ENCODE measurements at regions not wholly inside any gene's neighbourhood (a gene's known extent, or its start where the extent isn't known, plus 50 kb on each side); places are given as distances from the start of the nearest gene placed in this dataset.
"Not testable (repeated sequence)": the region's sequence is repeated elsewhere in the genome, so short reads cannot be mapped to it uniquely, and the experiment has no call there.

- DNase-seq (ENCODE audit: low read depth in 1 of 2, low spot score in 1 of 2), result no peak
Observed at GRCh38 chr10:3281941-3282673, 109.5 kb upstream of the PITRM1 start.

GRCh38 chr10:3278771-3279170 is 106.2 kb upstream of the PITRM1 start:
- DNase-seq (ENCODE audit: low read depth in 1 of 2, low spot score in 1 of 2), result no peak

DNA sequence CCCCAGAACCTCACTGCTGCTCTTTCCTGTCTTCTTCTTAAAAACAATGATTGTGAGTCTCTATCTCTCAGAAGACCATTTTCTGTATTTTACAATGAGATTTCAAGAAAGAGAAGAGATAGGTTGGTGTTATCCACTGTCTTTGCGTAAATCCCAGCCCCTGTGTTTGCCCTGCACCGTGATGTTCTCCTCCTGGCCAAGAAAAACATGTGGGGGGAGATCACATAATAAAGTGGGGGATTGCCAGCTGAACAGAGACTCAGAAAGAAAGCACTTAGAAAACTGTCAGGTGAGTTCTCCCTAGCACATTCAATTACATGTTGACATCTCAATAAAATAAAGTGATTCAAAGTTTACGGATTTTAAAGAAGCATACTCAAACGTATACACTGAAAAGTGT is 105.0 kb upstream of the PITRM1 start:
- no peak for DNase-seq (ENCODE audit: low read depth in 1 of 2, low spot score in 1 of 2)

DNA sequence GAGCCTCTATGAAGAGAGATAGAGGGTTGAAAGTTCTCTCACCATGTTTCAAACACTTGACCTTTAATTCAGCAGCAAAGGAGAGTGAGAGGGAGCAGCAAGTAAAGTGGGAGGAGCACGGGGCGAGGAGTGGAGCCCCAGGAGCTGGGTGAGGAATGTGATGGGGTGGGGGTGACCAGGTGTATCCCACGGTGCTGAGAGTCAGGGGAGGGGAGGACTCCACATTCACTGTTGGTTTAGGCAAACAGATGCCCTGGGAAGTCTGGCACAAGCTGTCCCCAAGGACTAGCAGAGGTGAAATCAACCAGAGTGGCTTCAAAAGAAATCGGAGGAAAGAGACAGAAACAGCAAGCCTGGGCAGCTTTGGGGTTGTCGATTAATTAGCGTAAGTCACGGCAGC is 101.8 kb upstream of the PITRM1 start:
- DNase-seq (ENCODE audit: low read depth in 1 of 2, low spot score in 1 of 2), result no peak

DNA sequence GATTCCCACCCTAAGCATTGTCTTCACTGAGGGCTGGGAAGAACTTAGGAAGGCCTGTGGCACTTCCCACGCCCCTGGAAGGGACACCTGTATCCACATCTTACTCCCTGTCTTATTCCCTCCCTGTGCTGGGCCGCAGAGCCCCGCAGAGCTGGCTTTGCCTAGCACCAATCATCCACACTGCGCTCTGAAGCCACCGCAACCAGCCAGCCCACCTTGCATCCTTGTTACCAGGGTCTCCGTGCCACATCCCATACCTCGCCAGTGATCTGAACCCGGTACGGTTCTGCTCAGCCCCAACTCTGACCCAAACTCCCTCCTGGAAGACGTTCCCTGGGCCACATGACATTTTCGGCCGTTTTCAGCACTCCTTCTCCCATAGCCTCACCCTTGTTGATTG is 101.4 kb upstream of the PITRM1 start:
- DNase-seq (ENCODE audit: low read depth in 1 of 2, low spot score in 1 of 2), result no peak

GRCh38 chr10:3272300-3272699 is 99.7 kb upstream of the PITRM1 start:
- no peak for DNase-seq (ENCODE audit: low read depth in 1 of 2, low spot score in 1 of 2)

- DNase-seq (ENCODE audit: low read depth in 1 of 2, low spot score in 1 of 2), result no peak
Observed at GRCh38 chr10:3271354-3272115, 99.0 kb upstream of the PITRM1 start.

DNA sequence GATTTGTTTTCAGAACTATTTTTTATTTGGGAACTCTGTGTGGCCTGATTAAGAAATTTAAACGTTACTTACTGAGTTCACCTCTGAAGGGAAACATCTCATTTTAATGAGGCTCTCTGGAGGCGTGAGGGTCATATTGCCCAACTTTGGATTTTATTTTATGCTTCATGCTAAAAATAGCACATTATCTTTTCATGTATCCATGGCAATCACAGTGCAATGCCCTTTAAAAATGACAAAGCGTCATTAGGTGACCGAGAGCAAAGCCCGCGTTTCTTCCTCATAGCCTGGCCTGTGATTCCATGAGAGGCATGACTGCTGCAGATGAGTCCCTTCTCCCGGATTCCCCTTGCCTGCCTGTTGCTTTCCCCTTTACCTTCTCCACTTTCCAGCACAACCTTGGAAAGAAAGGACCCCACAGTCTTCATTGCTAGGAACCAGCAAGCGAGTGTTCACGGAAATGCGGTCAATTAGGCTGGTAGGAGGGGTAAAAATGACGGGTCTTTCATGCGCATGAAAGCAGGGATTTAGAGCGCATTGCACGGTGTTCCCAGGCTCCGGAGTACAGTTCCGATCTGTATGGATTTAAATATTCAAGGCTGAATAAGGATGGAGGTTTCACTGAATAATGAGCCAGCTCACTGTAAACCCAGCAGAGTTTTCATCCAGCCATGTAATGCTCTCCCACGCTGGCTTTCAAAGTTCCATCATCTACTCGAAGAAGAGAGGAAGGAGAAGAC is 98.2 kb upstream of the PITRM1 start:
- no peak for DNase-seq (ENCODE audit: low read depth in 1 of 2, low spot score in 1 of 2)

DNA sequence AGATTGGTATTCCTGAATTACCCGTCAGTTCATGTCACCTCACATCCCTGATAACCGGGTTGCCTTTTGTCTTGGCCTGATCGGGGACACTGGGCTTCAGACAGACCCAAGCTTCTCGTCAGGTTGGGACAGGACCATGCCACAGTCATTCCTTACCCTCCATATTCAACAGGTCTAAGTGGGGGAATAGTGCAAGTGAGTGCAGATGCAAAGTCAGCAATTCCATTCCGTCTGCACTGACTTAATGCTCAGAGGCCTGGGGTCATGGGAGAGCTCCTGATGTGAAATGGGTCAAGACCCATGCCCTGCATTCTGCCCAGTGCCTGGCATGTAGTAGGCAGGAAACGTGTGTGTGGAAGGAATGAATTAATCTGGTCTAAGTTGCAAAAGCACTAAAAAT is 95.4 kb upstream of the PITRM1 start:
- no peak for DNase-seq (ENCODE audit: low read depth in 1 of 2, low spot score in 1 of 2)

- no peak for DNase-seq (ENCODE audit: low read depth in 1 of 2, low spot score in 1 of 2)
Observed at GRCh38 chr10:3265088-3265487, 92.5 kb upstream of the PITRM1 start.

- no peak for DNase-seq (ENCODE audit: low read depth in 1 of 2, low spot score in 1 of 2)
Observed at GRCh38 chr10:3264161-3264761, 91.7 kb upstream of the PITRM1 start.

GRCh38 chr10:3263747-3264146 is 91.2 kb upstream of the PITRM1 start:
- DNase-seq (ENCODE audit: low read depth in 1 of 2, low spot score in 1 of 2), result no peak

GRCh38 chr10:3263082-3263481 is 90.5 kb upstream of the PITRM1 start:
- no peak for DNase-seq (ENCODE audit: low read depth in 1 of 2, low spot score in 1 of 2)

DNA sequence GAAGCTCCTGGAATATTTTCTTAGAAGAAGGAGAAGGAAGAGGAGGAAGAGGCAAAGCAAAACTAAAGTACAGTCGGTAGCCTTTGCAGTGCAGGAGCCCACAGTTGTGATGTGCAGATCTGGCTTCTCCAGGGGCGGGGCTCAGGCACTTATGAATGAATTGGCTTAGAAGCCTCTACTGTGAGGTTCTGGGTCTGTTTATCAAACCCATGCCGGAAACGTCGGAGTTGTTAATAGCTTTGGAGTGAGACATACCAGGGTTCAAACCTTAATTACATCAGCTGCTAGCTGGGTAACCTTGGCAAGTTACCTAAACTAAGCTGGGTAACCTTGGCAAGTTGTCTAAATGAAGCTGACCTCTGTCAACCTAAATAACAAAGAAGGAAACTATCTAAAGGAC is 89.3 kb upstream of the PITRM1 start:
- no peak for DNase-seq (ENCODE audit: low read depth in 1 of 2, low spot score in 1 of 2)

GRCh38 chr10:3260066-3260834 is 87.7 kb upstream of the PITRM1 start:
- no peak for DNase-seq (ENCODE audit: low read depth in 1 of 2, low spot score in 1 of 2)

- DNase-seq (ENCODE audit: low read depth in 1 of 2, low spot score in 1 of 2), result no peak
Observed at GRCh38 chr10:3259499-3259898, 86.9 kb upstream of the PITRM1 start.

DNA sequence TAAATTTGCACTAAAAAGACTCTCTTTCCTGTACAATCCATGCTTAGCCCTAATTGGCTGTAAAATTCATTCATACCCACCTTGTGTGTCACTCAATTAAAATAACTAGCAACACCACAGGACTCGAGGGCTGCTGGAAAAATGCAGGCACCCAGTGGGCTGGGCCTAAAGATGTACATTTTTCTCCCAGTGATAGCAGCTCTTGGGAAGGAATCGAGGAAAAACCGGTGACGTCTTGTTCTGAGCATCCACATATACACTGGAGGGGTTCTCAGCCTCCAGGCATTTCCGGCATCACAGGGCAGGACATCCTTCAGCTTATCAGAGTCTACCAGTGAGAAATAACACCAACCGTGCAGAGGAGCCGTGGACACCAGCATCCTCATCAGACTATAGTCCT is 85.8 kb upstream of the PITRM1 start:
- DNase-seq (ENCODE audit: low read depth in 1 of 2, low spot score in 1 of 2), result no peak

GRCh38 chr10:3255616-3256015 is 83.0 kb upstream of the PITRM1 start:
- DNase-seq (ENCODE audit: low read depth in 1 of 2, low spot score in 1 of 2), result no peak

GRCh38 chr10:3255075-3255474 is 82.5 kb upstream of the PITRM1 start:
- DNase-seq (ENCODE audit: low read depth in 1 of 2, low spot score in 1 of 2), result no peak

DNA sequence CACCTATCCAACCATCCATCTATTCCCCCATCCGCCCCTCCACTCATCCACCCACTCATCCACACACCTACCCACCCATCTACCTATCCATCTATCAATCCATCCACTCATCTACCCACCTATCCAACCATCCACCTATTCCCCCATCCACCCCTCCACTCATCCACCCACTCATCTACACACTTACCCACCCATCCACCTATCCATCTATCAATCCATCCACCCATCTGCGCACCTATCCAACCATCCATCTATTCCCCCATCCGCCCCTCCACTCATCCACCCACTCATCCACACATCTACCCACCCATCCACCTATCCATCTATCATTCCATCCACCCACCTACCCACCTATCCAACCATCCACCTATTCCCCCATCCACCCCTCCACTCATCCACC is 81.4 kb upstream of the PITRM1 start:
- DNase-seq (ENCODE audit: low read depth in 1 of 2, low spot score in 1 of 2), result not testable (repeated sequence)

GRCh38 chr10:3251172-3251571 is 78.6 kb upstream of the PITRM1 start:
- no peak for DNase-seq (ENCODE audit: low read depth in 1 of 2, low spot score in 1 of 2)
